Breast epithelium (tissue), 3 donors: ENCODE measurements at regions not wholly inside any gene's neighbourhood (a gene's known extent, or its start where the extent isn't known, plus 50 kb on each side); places are given as distances from the start of the nearest gene placed in this dataset.

Source experiments
- POLR2AphosphoS5 ChIP-seq, 3 donors: sonication (generic); formaldehyde crosslinking; IDR thresholded peaks; one replicate each; pipeline ENCODE4 v1.6.1; 2017; ENCODE audit warnings: antibody characterized with exemption in 3 of 3
- TF ChIP-seq, protein P1 (sequence below), 3 donors: fragments of 450-650 bp; IDR thresholded peaks; one replicate each; pipeline ENCODE4 v1.5.1; 2016 to 2017; ENCODE audit warnings: antibody characterized with exemption in 3 of 3, mild to moderate bottlenecking in 3 of 3, moderate library complexity in 3 of 3

DNA sequence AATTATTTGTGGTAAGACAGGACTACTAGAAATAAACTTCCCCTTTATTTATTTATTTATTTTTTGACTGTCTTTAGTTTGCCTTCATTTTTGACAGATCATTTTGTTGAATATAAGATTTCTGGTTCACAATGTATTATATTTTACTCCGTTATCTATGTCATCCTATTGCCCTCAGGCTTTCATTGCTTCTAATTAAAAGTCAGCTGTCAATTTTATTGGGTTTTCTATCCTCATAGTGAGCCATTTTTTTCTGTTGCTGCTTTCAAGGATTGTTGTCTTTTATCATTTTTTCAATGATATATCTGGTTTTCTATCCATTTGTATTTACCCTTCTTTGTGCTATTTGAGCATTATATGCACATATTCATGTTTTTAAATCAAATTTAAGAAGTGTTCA is 866.2 kb downstream of the LRRIQ3 start:
- TF ChIP-seq, protein P1, sequence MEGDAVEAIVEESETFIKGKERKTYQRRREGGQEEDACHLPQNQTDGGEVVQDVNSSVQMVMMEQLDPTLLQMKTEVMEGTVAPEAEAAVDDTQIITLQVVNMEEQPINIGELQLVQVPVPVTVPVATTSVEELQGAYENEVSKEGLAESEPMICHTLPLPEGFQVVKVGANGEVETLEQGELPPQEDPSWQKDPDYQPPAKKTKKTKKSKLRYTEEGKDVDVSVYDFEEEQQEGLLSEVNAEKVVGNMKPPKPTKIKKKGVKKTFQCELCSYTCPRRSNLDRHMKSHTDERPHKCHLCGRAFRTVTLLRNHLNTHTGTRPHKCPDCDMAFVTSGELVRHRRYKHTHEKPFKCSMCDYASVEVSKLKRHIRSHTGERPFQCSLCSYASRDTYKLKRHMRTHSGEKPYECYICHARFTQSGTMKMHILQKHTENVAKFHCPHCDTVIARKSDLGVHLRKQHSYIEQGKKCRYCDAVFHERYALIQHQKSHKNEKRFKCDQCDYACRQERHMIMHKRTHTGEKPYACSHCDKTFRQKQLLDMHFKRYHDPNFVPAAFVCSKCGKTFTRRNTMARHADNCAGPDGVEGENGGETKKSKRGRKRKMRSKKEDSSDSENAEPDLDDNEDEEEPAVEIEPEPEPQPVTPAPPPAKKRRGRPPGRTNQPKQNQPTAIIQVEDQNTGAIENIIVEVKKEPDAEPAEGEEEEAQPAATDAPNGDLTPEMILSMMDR (IDR thresholded peaks at IDR 0.05): no peak
- no peak for TF ChIP-seq POLR2AphosphoS5 (IDR thresholded peaks at IDR 0.05)
